K562 (cell line): ENCODE measurements at regions not wholly inside any gene's neighbourhood (a gene's known extent, or its start where the extent isn't known, plus 50 kb on each side); places are given as distances from the start of the nearest gene placed in this dataset.

Source experiments
- ATAC-seq: fragments of 200-7000 bp; cut with Tn5 transposase; 3 replicates; pipeline ENCODE4 v1.9.1; 2020; ENCODE audit warnings: moderate library complexity
- BruUV-seq: library from RNA; stranded (reverse); fragments of 400-500 nt; replicated peaks from 2 replicates; lab custom pipeline; 2021; lab: Mats Ljungman, UMichigan
- CTCF ChIA-PET: fragments of 300-600 bp; formaldehyde crosslinking; extraction: SDS; loops from one replicate; lab custom pipeline; 2021; ENCODE audit warnings: low intra/inter-chr PET ratio; lab: Yijun Ruan, JAX
- POLR2A ChIA-PET: fragments of 300-600, 350-650 bp; sonication (Branson Sonifier 250); formaldehyde crosslinking; extraction: SDS; loops from one replicate; lab custom pipeline; 2021; ENCODE audit warnings: antibody characterized with exemption, inconsistent platforms; lab: Yijun Ruan, JAX
- DNase-seq, 4 experiments: peaks; one replicate each; pipeline versions ENCODE4 v3.0.0 to v3.0.0-alpha.2; 2011 to 2018; ENCODE audit warnings: low spot score in 3 of 4, mixed read lengths in 3 of 4; ENCODE audit errors: extremely low read depth in 1 of 4
- FAIRE-seq: peaks from 2 replicates; lab custom pipeline; 2011; peaks lifted over from hg19 to GRCh38; lab: Jason Lieb, UNC
- H2AFZ ChIP-seq: 2 replicates; pipeline ENCODE4 v1.6.0; 2011; ENCODE audit warnings: low read depth, low read length, control low read depth, inconsistent platforms
- H3K27ac ChIP-seq: fragments of 200-600 bp; 3 replicates; pipeline ENCODE4 v1.8.0; 2011; ENCODE audit warnings: low read depth, mild to moderate bottlenecking, control low read depth, inconsistent platforms, low read length, moderate library complexity, mixed read lengths; ENCODE audit errors: extremely low read depth
- H3K27me3 ChIP-seq, 2 experiments: fragments of 300-600 bp in 1 of 2; 2 replicates in 1 of 2; 3 replicates in 1 of 2; pipeline versions ENCODE4 v1.6.0 to v1.8.0; 2011; ENCODE audit warnings: inconsistent platforms in 2 of 2, low read length in 2 of 2, mild to moderate bottlenecking in 1 of 2, mixed read lengths in 1 of 2, moderate library complexity in 1 of 2; ENCODE audit not compliant: control insufficient read depth in 2 of 2, insufficient read depth in 2 of 2
- H3K36me3 ChIP-seq: fragments of 300-600 bp; 3 replicates; pipeline ENCODE4 v1.8.0; 2011; ENCODE audit warnings: mild to moderate bottlenecking, low read length, inconsistent platforms; ENCODE audit not compliant: control insufficient read depth, insufficient read depth
- H3K4me1 ChIP-seq, 2 experiments: fragments of 200-600 bp in 1 of 2; replicated peaks in 1 of 2; 2 replicates in 1 of 2; 3 replicates in 1 of 2; pipeline versions ENCODE4 v1.5.1 to v1.8.0; 2011; ENCODE audit warnings: inconsistent platforms in 2 of 2, low read length in 2 of 2, mild to moderate bottlenecking in 1 of 2, mixed read lengths in 1 of 2, moderate library complexity in 1 of 2; ENCODE audit not compliant: control insufficient read depth in 2 of 2, insufficient read depth in 2 of 2
- H3K4me2 ChIP-seq: 2 replicates; pipeline ENCODE4 v1.6.1; 2011; ENCODE audit warnings: low read length, control low read depth, inconsistent platforms, mixed read lengths; ENCODE audit not compliant: insufficient read depth
- H3K4me3 ChIP-seq: fragments of 200-600 bp; sonication (generic), shearing (Covaris generic); 2 replicates; pipeline ENCODE4 v1.5.1; 2016; ENCODE audit warnings: control low read depth, inconsistent platforms
- H3K79me2 ChIP-seq: fragments of 200-600 bp; 3 replicates; pipeline ENCODE4 v1.8.0; 2011; ENCODE audit warnings: low read length, inconsistent platforms; ENCODE audit not compliant: control insufficient read depth, insufficient read depth
- H3K9ac ChIP-seq, 2 experiments: 2 replicates each; pipeline versions ENCODE4 v1.6.0 to v1.6.1; 2011; ENCODE audit warnings: low read depth in 2 of 2, low read length in 2 of 2, control low read depth in 1 of 2, inconsistent platforms in 1 of 2, mild to moderate bottlenecking in 1 of 2, mixed read lengths in 1 of 2; ENCODE audit not compliant: insufficient read depth in 1 of 2
- H3K9me1 ChIP-seq: one replicate; pipeline ENCODE4 v1.6.0; 2011; ENCODE audit warnings: inconsistent platforms, mild to moderate bottlenecking, low read length, moderate library complexity; ENCODE audit not compliant: control insufficient read depth, insufficient read depth
- H3K9me3 ChIP-seq: replicated peaks from 2 replicates; pipeline ENCODE4 v1.5.1; 2011; ENCODE audit warnings: low read depth, low read length, inconsistent platforms; ENCODE audit not compliant: control insufficient read depth, insufficient read depth
- H4K20me1 ChIP-seq: replicated peaks from 2 replicates; pipeline ENCODE4 v1.6.1; 2011; ENCODE audit warnings: low read length, inconsistent platforms, mixed read lengths; ENCODE audit not compliant: control insufficient read depth, insufficient read depth
- CBX3 ChIP-seq, 2 experiments: IDR thresholded peaks; 1 replicate in 1 of 2; 2 replicates in 1 of 2; pipeline ENCODE4 v1.6.1; 2012; ENCODE audit warnings: inconsistent platforms in 2 of 2, low read length in 2 of 2, borderline replicate concordance in 1 of 2, control low read depth in 1 of 2
- CBX8 ChIP-seq: fragments of 200-600 bp; sonication (generic); IDR thresholded peaks from 2 replicates; pipeline ENCODE4 v1.6.1; 2012; ENCODE audit warnings: borderline replicate concordance, mixed run types, low read depth, mild to moderate bottlenecking, moderate library complexity, mixed read lengths, low read length, control low read depth, inconsistent platforms; ENCODE audit not compliant: poor library complexity, severe bottlenecking; ENCODE audit errors: extremely low read depth
- FOXJ3 ChIP-seq: sonication (generic); formaldehyde crosslinking; IDR thresholded peaks from 2 replicates; pipeline ENCODE4 v1.4.0; 2020; ENCODE audit warnings: mild to moderate bottlenecking, missing genetic modification reagents
- MEIS2 ChIP-seq: fragments of 450-650 bp; IDR thresholded peaks from 2 replicates; pipeline ENCODE4 v1.6.1; 2014; ENCODE audit warnings: mild to moderate bottlenecking; ENCODE audit not compliant: partially characterized antibody
- SMAD2 ChIP-seq: fragments of 150-350 bp; IDR thresholded peaks from 2 replicates; pipeline ENCODE4 v1.6.1; 2014; ENCODE audit warnings: low read depth, mild to moderate bottlenecking, low read length
- ZBTB7A ChIP-seq: IDR thresholded peaks from 2 replicates; pipeline ENCODE4 v1.6.1; 2011; ENCODE audit warnings: low read depth, mild to moderate bottlenecking, low read length, moderate library complexity, borderline replicate concordance; ENCODE audit not compliant: control insufficient read depth
- ZFP30 ChIP-seq: fragments of 250-450 bp; sonication (Bioruptor Pico); IDR thresholded peaks from 2 replicates; pipeline ENCODE4 v1.8.0; 2022; ENCODE audit warnings: moderate library complexity, mild to moderate bottlenecking, inconsistent platforms, borderline replicate concordance
- WGBS: fragments of 100-300 bp; shearing (Covaris generic); methylation state at CpG from one replicate; pipeline ENCODE4 v1.1.6; 2016; ENCODE audit warnings: low coverage, mixed read lengths; ENCODE audit not compliant: insufficient coverage; ENCODE audit errors: missing lambda C conversion rate; 5-methylcytosine and 5-hydroxymethylcytosine counted together
- in situ Hi-C: fragments of 300-500 bp; cut with MboI; formaldehyde crosslinking; loops from 4 replicates; pipeline ENCODE4 v1.15.0; 2018; ENCODE audit warnings: inconsistent platforms, mixed read lengths
- intact Hi-C: fragments of 100-400 bp; cut with micrococcal nuclease; formaldehyde crosslinking; loops from 2 replicates; pipeline ENCODE4 v1.14.2; 2022
- TF ChIP-seq, protein P1 (sequence below): sonication (generic); formaldehyde crosslinking; IDR thresholded peaks from 2 replicates; pipeline ENCODE4 v1.8.1; 2023; ENCODE audit warnings: mild to moderate bottlenecking, missing genetic modification reagents
- TF ChIP-seq, protein P2 (sequence below), 3 experiments: IDR thresholded peaks in 2 of 3; conservative IDR thresholded peaks in 1 of 3; 2 replicates each; pipeline ENCODE4 v1.5.1; 2011 to 2012; ENCODE audit warnings: low read length in 3 of 3, mild to moderate bottlenecking in 3 of 3, control low read depth in 2 of 3, improper control_type of control experiment in 1 of 3, inconsistent platforms in 1 of 3, low read depth in 1 of 3, mixed read lengths in 1 of 3, moderate library complexity in 1 of 3; ENCODE audit not compliant: insufficient read depth in 2 of 3
- TF ChIP-seq, protein P3 (sequence below): fragments of 200-800 bp; sonication (Bioruptor generic); IDR thresholded peaks from 2 replicates; pipeline ENCODE4 v1.6.1; 2017; ENCODE audit warnings: missing genetic modification characterization, missing compliant biosample characterization
- TF ChIP-seq, protein P4 (sequence below), 3 experiments: fragments of 200-800 bp in 1 of 3; sonication (Bioruptor generic) in 1 of 3; sonication (generic) in 1 of 3; formaldehyde crosslinking in 1 of 3; IDR thresholded peaks; 2 replicates each; pipeline versions ENCODE4 v1.6.1 to v1.8.0; 2016 to 2022; ENCODE audit warnings: mild to moderate bottlenecking in 2 of 3, missing compliant biosample characterization in 2 of 3, missing genetic modification characterization in 2 of 3, missing genetic modification reagents in 1 of 3

DNA sequence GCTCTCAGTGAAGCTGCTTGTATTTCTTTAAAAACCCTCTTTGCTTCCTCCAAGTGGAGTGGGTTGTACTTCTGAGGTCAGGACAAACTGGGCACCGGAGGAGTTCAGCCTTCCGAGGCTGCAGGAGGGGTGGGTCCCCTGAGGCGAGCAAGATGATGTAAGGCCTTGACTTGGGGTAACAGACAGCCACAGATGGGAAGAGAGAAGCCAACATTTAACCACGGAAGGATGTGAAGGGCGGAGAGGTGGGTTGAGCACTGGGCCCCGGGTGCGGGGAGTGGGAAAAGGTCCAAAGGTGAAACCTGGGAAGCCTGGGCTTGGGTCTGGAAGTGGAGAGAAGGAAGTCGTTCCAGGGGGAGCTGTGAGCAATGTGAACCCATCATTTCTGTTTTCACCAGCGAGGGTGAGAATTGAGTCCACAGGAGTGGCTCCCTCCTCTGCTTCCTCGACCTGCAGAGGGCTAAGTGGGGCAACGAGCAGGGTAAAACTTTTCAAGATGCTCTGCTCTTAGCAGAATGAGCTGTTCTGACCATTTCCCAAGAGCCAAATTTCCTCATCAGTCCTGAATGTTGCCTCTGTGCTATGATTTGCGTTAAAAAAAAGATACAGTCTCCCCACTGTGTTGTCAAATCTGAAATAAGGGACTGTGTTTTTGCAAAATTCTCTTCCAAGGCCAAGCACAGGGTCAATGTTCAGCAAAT, 137.7 kb upstream of the CRHR1 start (continued):
- TF ChIP-seq, protein P1, sequence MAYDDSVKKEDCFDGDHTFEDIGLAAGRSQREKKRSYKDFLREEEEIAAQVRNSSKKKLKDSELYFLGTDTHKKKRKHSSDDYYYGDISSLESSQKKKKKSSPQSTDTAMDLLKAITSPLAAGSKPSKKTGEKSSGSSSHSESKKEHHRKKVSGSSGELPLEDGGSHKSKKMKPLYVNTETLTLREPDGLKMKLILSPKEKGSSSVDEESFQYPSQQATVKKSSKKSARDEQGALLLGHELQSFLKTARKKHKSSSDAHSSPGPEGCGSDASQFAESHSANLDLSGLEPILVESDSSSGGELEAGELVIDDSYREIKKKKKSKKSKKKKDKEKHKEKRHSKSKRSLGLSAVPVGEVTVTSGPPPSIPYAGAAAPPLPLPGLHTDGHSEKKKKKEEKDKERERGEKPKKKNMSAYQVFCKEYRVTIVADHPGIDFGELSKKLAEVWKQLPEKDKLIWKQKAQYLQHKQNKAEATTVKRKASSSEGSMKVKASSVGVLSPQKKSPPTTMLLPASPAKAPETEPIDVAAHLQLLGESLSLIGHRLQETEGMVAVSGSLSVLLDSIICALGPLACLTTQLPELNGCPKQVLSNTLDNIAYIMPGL (CRISPR knock-in tag) = no peak
- TF ChIP-seq FOXJ3 (CRISPR knock-in tag) = no peak

DNA sequence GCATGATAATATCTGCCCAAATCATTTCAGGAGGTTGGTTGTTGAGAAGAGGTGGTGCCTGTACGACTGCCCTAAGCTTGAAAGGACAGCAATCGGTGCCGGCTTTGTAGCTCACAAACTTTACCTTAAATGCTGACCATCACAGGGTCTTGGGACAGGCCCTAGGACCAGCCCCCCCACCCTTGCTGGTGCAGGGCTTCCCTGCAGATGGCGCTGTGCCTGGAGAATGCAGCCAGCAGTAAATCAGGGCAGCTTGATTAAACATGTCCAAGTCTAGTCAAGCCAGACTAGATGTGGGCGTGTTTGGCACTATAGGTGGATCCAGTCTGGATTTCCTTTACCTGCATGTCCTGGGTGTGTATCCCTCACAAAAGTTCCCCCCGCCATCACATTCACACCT, 135.5 kb upstream of the CRHR1 start:
- no peak overlapping the region for H3K27ac ChIP-seq
- H3K9me3 ChIP-seq = no peaks in the 10 kb centered on the region
- ChIA-PET POLR2A (interaction anchor here (0.7 to 1.1 kb wide), 3 partner anchors 8 to 76 kb away, joined by 4 to 6 read pairs (median 4); no protein-coding TSS in a partner anchor), CTCF (no interaction called here)
- 3% methylated on average over 6 of the region's 6 CpGs for WGBS
- in situ Hi-C loops = no loop called here
- BruUV-seq = no TSS peak
- no peak overlapping the region for H3K4me2 ChIP-seq
- no peaks in the 10 kb centered on the region for H3K36me3 ChIP-seq
- DNase-seq = peak in 3 of 4 experiments; percentile 24 to 30 (median 27)
- H3K79me2 ChIP-seq = no peaks in the 10 kb centered on the region
- no peak overlapping the region for H2AFZ ChIP-seq
- H4K20me1 ChIP-seq = peaks cover 4% of the 10 kb centered on the region; the same call in 1 of the 2 replicates
- peaks cover 26 to 51% of the 10 kb centered on the region in 2 experiments for H3K27me3 ChIP-seq
- intact Hi-C loops = loop anchor here (10.0 kb wide), 1 partner anchor 76 kb away; no protein-coding TSS in a partner anchor
- no peak overlapping the region for H3K9ac ChIP-seq
- no peaks in the 10 kb centered on the region for H3K9me1 ChIP-seq
- H3K4me3 ChIP-seq = no peak overlapping the region
- no peak for FAIRE-seq
- peak; percentile 56; the same call in 2 of the 3 replicates for ATAC-seq
- no peaks in the 10 kb centered on the region for H3K4me1 ChIP-seq
- TF ChIP-seq SMAD2 (no peak), ZFP30 (CRISPR knock-in tag) (no peak), MEIS2 (peak; percentile 60), CBX3 (IDR thresholded peaks at IDR 0.05; ENCODE audit: borderline replicate concordance in 1 of 2, low read length in 2 of 2) (no peak), CBX8 (no peak), ZBTB7A (peak; percentile 33; the same call in 1 of the 2 replicates)
- TF ChIP-seq, protein P2, sequence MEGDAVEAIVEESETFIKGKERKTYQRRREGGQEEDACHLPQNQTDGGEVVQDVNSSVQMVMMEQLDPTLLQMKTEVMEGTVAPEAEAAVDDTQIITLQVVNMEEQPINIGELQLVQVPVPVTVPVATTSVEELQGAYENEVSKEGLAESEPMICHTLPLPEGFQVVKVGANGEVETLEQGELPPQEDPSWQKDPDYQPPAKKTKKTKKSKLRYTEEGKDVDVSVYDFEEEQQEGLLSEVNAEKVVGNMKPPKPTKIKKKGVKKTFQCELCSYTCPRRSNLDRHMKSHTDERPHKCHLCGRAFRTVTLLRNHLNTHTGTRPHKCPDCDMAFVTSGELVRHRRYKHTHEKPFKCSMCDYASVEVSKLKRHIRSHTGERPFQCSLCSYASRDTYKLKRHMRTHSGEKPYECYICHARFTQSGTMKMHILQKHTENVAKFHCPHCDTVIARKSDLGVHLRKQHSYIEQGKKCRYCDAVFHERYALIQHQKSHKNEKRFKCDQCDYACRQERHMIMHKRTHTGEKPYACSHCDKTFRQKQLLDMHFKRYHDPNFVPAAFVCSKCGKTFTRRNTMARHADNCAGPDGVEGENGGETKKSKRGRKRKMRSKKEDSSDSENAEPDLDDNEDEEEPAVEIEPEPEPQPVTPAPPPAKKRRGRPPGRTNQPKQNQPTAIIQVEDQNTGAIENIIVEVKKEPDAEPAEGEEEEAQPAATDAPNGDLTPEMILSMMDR (IDR thresholded peaks at IDR 0.05 in 2 of 3, conservative IDR thresholded peaks at IDR 0.05 in 1 of 3; ENCODE audit: insufficient read depth in 2 of 3, low read depth in 1 of 3, low read length in 3 of 3) = peak; percentile 46 to 60 (median 59)
- TF ChIP-seq, protein P3, sequence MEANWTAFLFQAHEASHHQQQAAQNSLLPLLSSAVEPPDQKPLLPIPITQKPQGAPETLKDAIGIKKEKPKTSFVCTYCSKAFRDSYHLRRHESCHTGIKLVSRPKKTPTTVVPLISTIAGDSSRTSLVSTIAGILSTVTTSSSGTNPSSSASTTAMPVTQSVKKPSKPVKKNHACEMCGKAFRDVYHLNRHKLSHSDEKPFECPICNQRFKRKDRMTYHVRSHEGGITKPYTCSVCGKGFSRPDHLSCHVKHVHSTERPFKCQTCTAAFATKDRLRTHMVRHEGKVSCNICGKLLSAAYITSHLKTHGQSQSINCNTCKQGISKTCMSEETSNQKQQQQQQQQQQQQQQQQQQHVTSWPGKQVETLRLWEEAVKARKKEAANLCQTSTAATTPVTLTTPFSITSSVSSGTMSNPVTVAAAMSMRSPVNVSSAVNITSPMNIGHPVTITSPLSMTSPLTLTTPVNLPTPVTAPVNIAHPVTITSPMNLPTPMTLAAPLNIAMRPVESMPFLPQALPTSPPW (CRISPR knock-in tag) = no peak
- TF ChIP-seq, protein P4, sequence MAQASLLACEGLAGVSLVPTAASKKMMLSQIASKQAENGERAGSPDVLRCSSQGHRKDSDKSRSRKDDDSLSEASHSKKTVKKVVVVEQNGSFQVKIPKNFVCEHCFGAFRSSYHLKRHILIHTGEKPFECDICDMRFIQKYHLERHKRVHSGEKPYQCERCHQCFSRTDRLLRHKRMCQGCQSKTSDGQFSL (CRISPR knock-in tag; IDR thresholded peaks at IDR 0.05) = peak; percentile 98
- TF ChIP-seq, protein P4 (tag; IDR thresholded peaks at IDR 0.05) = peak in 1 of 2 experiments; percentile 83; a peak in 2 of 4 replicates
